ENCODE measurements at regions not wholly inside any gene's neighbourhood (a gene's known extent, or its start where the extent isn't known, plus 50 kb on each side); places are given as distances from the start of the nearest gene placed in this dataset.

GRCh38 chr19:20423381-20424197 is 142.0 kb downstream of the ZNF737 start:
- DNase-seq (ENCODE audit: low spot score): peak; percentile 22
- no peak for TF ChIP-seq CTCF (IDR thresholded peaks at IDR 0.05; ENCODE audit: borderline replicate concordance, control extremely low read depth, extremely low read depth, insufficient read depth, missing control alignments)
- in situ Hi-C loops (cut with MboI; ENCODE audit: low sequenced_read_pairs, unreplicated experiment): no loop called here

- in situ Hi-C loops (cut with MboI; ENCODE audit: low sequenced_read_pairs, unreplicated experiment): no loop called here
Observed at GRCh38 chr19:20422216-20423205, 143.1 kb downstream of the ZNF737 start.

GRCh38 chr19:20416661-20417060 is 148.9 kb downstream of the ZNF737 start:
- DNase-seq (ENCODE audit: low spot score): no peak
- no peak for TF ChIP-seq CTCF (IDR thresholded peaks at IDR 0.05; ENCODE audit: borderline replicate concordance, control extremely low read depth, extremely low read depth, insufficient read depth, missing control alignments)
- in situ Hi-C loops (cut with MboI; ENCODE audit: low sequenced_read_pairs, unreplicated experiment): no loop called here

More at GRCh38 chr19:20422216-20423205, 143.1 kb downstream of the ZNF737 start:
- no peak for DNase-seq (ENCODE audit: low spot score)
- no peak for TF ChIP-seq CTCF (IDR thresholded peaks at IDR 0.05; ENCODE audit: borderline replicate concordance, control extremely low read depth, extremely low read depth, insufficient read depth, missing control alignments)

GRCh38 chr19:20414120-20414519 is 151.5 kb downstream of the ZNF737 start:
- TF ChIP-seq CTCF (IDR thresholded peaks at IDR 0.05; ENCODE audit: borderline replicate concordance, control extremely low read depth, extremely low read depth, insufficient read depth, missing control alignments): no peak
- in situ Hi-C loops (cut with MboI; ENCODE audit: low sequenced_read_pairs, unreplicated experiment): no loop called here
- no peak for DNase-seq (ENCODE audit: low spot score)

- no peak for DNase-seq (ENCODE audit: low spot score)
- in situ Hi-C loops (cut with MboI; ENCODE audit: low sequenced_read_pairs, unreplicated experiment): no loop called here
- TF ChIP-seq CTCF (IDR thresholded peaks at IDR 0.05; ENCODE audit: borderline replicate concordance, control extremely low read depth, extremely low read depth, insufficient read depth, missing control alignments): no peak
Observed at GRCh38 chr19:20413705-20414104, 151.9 kb downstream of the ZNF737 start.

- in situ Hi-C loops (cut with MboI; ENCODE audit: low sequenced_read_pairs, unreplicated experiment): no loop called here
- TF ChIP-seq CTCF (IDR thresholded peaks at IDR 0.05; ENCODE audit: borderline replicate concordance, control extremely low read depth, extremely low read depth, insufficient read depth, missing control alignments): no peak
- DNase-seq (ENCODE audit: low spot score): no peak
Observed at GRCh38 chr19:20412846-20413245, 152.7 kb downstream of the ZNF737 start.

Data from GM13976 (cell line).